ENCODE measurements at regions not wholly inside any gene's neighbourhood (a gene's known extent, or its start where the extent isn't known, plus 50 kb on each side); places are given as distances from the start of the nearest gene placed in this dataset.

DNA sequence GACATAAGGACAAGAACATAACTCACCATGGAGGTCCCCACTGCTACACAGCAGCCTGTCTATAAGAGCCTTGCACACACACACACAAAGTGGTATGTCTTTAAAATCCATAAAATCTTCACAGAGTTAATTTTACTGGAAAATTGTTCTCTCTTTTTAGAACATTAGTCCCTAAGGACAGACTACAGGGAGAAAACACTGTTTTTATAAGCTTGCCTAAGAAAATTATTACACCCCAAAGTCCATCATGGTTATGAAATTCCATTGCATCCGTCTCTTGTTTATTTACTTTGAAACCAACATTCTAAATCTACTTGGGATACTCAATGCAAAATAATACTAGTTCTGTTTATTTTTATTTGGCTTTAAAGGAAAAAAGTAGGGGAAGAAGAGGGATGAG lies 197.4 kb downstream of the SETD4 start:
- TF ChIP-seq, protein P1, sequence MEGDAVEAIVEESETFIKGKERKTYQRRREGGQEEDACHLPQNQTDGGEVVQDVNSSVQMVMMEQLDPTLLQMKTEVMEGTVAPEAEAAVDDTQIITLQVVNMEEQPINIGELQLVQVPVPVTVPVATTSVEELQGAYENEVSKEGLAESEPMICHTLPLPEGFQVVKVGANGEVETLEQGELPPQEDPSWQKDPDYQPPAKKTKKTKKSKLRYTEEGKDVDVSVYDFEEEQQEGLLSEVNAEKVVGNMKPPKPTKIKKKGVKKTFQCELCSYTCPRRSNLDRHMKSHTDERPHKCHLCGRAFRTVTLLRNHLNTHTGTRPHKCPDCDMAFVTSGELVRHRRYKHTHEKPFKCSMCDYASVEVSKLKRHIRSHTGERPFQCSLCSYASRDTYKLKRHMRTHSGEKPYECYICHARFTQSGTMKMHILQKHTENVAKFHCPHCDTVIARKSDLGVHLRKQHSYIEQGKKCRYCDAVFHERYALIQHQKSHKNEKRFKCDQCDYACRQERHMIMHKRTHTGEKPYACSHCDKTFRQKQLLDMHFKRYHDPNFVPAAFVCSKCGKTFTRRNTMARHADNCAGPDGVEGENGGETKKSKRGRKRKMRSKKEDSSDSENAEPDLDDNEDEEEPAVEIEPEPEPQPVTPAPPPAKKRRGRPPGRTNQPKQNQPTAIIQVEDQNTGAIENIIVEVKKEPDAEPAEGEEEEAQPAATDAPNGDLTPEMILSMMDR (conservative IDR thresholded peaks at IDR 0.05; ENCODE audit: low read length) = no peak
- no peak for TF ChIP-seq EZH2phosphoT487 (IDR thresholded peaks at IDR 0.05; ENCODE audit: borderline replicate concordance, low read depth, low read length)

All from OCI-LY7 (cell line).